Mesendoderm (in vitro differentiated cells): ENCODE measurements at regions not wholly inside any gene's neighbourhood (a gene's known extent, or its start where the extent isn't known, plus 50 kb on each side); places are given as distances from the start of the nearest gene placed in this dataset.

Experiments used
- DNase-seq: peaks from one replicate; pipeline ENCODE4 v3.0.0; 2013
- H2AK5ac ChIP-seq: 2 replicates; pipeline ENCODE4 v1.6.1; 2013; ENCODE audit warnings: low read length, inconsistent platforms
- H2BK120ac ChIP-seq: 2 replicates; pipeline ENCODE4 v1.6.1; 2013; ENCODE audit warnings: low read depth, mild to moderate bottlenecking, low read length, moderate library complexity, mixed read lengths
- H2BK15ac ChIP-seq: replicated peaks from 2 replicates; pipeline ENCODE4 v1.6.1; 2013; ENCODE audit warnings: low read depth, mild to moderate bottlenecking, moderate library complexity
- H2BK5ac ChIP-seq: 2 replicates; pipeline ENCODE4 v1.6.1; 2013; ENCODE audit warnings: low read length, inconsistent platforms
- H3K18ac ChIP-seq: 2 replicates; pipeline ENCODE4 v1.6.1; 2013; ENCODE audit warnings: mild to moderate bottlenecking, low read length, mixed read lengths
- H3K23ac ChIP-seq: one replicate; pipeline ENCODE4 v1.6.1; 2013; ENCODE audit warnings: low read length
- H3K27ac ChIP-seq: 2 replicates; pipeline ENCODE4 v1.5.1; 2013; ENCODE audit warnings: low read depth, mild to moderate bottlenecking, inconsistent platforms, low read length, moderate library complexity
- H3K27me3 ChIP-seq: 2 replicates; pipeline ENCODE4 v1.6.1; 2013; ENCODE audit warnings: low read length, control low read depth, mild to moderate bottlenecking, inconsistent platforms; ENCODE audit not compliant: insufficient read depth, poor library complexity
- H3K36me3 ChIP-seq: 2 replicates; pipeline ENCODE4 v1.6.1; 2013; ENCODE audit warnings: low read length, inconsistent platforms; ENCODE audit not compliant: control insufficient read depth, insufficient read depth
- H3K4ac ChIP-seq: one replicate; pipeline ENCODE4 v1.6.1; 2013; ENCODE audit warnings: low read depth, mild to moderate bottlenecking, low read length, moderate library complexity
- H3K4me1 ChIP-seq: 2 replicates; pipeline ENCODE4 v1.6.1; 2013; ENCODE audit warnings: low read depth, low read length, inconsistent platforms; ENCODE audit not compliant: control insufficient read depth
- H3K4me2 ChIP-seq: 2 replicates; pipeline ENCODE4 v1.6.1; 2013; ENCODE audit warnings: low read length
- H3K4me3 ChIP-seq: 2 replicates; pipeline ENCODE4 v1.5.1; 2013; ENCODE audit warnings: mild to moderate bottlenecking, low read length
- H3K56ac ChIP-seq: one replicate; pipeline ENCODE4 v1.6.1; 2013; ENCODE audit warnings: low read length
- H3K79me1 ChIP-seq: 2 replicates; pipeline ENCODE4 v1.6.1; 2013; ENCODE audit warnings: low read length, inconsistent platforms
- H3K79me2 ChIP-seq: 2 replicates; pipeline ENCODE4 v1.6.1; 2013; ENCODE audit warnings: mild to moderate bottlenecking, low read length; ENCODE audit not compliant: control insufficient read depth, insufficient read depth
- H3K9ac ChIP-seq: 2 replicates; pipeline ENCODE4 v1.6.1; 2013; ENCODE audit warnings: low read length, inconsistent platforms
- H4K5ac ChIP-seq: one replicate; pipeline ENCODE4 v1.6.1; 2013; ENCODE audit warnings: low read length
- H4K8ac ChIP-seq: one replicate; pipeline ENCODE4 v1.6.1; 2013; ENCODE audit warnings: low read depth, mild to moderate bottlenecking, control low read depth, low read length, moderate library complexity
- WGBS: extraction: QIAGEN DNeasy Blood & Tissue Kit; methylation state at CpG from one replicate; pipeline ENCODE4 v1.1.7; 2013; ENCODE audit warnings: low lambda C conversion rate, missing lambda C conversion rate; ENCODE audit not compliant: insufficient coverage; ENCODE audit errors: extremely low coverage; 5-methylcytosine and 5-hydroxymethylcytosine counted together

DNA sequence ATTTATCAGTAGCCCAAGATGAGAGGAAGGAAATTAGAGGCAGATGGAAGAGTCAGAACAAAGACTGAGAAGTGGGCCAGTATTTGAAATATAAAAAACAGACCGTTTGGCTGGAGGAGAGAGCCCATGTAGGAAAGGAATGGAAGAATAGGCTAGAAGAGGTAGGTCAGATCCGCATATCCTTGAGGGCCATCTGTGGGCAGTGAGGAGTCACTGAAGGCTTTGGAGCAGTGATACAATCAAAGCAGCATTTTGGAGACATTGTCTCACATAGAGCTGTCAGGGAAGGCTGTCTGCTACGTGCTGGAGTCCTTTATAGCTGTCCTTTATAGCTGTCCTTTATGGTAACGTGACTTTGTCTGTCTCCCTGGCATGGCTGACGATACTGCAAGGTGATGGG lies 92.0 kb upstream of the VEPH1 start:
- Histone ChIP-seq H3K9ac (no peak overlapping the region), H3K56ac (no peak overlapping the region), H3K23ac (no peak overlapping the region), H3K36me3 (no peaks in the 10 kb centered on the region), H3K4me1 (no peaks in the 10 kb centered on the region), H3K79me1 (no peaks in the 10 kb centered on the region), H2BK5ac (no peak overlapping the region), H3K18ac (no peak overlapping the region), H4K8ac (no peak overlapping the region), H2BK120ac (no peak overlapping the region), H3K4me3 (no peak overlapping the region), H3K79me2 (no peaks in the 10 kb centered on the region), H3K27ac (no peak overlapping the region), H3K4me2 (no peak overlapping the region), H3K27me3 (no peaks in the 10 kb centered on the region), H2BK15ac (no peak overlapping the region), H4K5ac (no peak overlapping the region), H2AK5ac (no peak overlapping the region), H3K4ac (no peak overlapping the region)
- peak; percentile 5 for DNase-seq
- no CpG with 5 or more reads among the region's 5 CpGs for WGBS

DNA sequence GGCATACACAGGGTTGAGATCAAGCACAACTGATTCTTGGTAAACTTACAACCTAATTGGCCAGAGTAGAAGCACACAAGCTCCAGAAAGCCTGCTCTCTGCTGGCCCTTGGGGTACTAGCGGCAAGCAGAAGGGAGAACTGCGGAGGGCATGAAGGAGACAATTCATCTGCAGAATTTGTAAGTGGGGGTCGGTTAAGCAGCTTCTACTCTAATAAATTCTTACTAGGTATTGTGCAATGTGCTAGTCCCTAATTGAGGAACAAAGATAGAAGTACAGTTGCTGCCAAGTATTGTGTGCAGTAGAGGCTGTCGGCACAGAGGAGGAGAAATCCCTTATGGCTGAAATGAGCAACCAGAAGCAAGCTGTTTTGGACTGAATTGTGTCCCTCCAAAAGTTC lies 91.2 kb upstream of the VEPH1 start:
- Histone ChIP-seq H3K9ac (no peak overlapping the region), H3K4me3 (no peak overlapping the region), H3K4me2 (no peak overlapping the region), H2BK5ac (no peak overlapping the region), H3K4ac (no peak overlapping the region), H2BK120ac (no peak overlapping the region), H3K4me1 (no peaks in the 10 kb centered on the region), H2AK5ac (no peak overlapping the region), H4K5ac (no peak overlapping the region), H2BK15ac (no peak overlapping the region), H3K79me1 (no peaks in the 10 kb centered on the region), H4K8ac (no peak overlapping the region), H3K18ac (no peak overlapping the region), H3K27ac (no peak overlapping the region), H3K79me2 (no peaks in the 10 kb centered on the region), H3K27me3 (no peaks in the 10 kb centered on the region), H3K23ac (no peak overlapping the region), H3K36me3 (no peaks in the 10 kb centered on the region), H3K56ac (no peak overlapping the region)
- DNase-seq = peak; percentile 28
- WGBS = no CpG with 5 or more reads among the region's 4 CpGs

DNA sequence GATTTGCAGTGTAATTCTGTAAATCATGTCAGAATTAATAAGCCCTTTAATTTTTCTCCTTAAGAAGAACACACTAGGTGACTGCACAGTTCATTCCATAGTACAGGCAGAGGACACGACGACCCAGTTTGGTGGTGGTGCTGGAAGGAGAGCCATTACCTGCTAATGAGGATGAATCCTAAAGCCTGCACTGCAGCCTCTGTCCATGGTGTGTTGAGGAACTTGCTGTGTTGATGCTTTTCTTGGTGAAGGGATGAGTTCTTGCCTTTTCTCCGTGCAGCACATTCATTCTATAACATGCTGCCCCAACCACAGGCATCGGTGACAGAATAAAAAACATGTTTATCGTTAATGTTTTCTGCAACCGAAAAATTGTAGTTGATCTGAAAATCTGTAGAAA lies 89.6 kb upstream of the VEPH1 start:
- Histone ChIP-seq H2BK15ac (no peak overlapping the region), H3K79me2 (no peaks in the 10 kb centered on the region), H3K23ac (no peak overlapping the region), H3K27me3 (no peaks in the 10 kb centered on the region), H3K4me1 (no peaks in the 10 kb centered on the region), H3K9ac (no peak overlapping the region), H3K79me1 (no peaks in the 10 kb centered on the region), H3K18ac (no peak overlapping the region), H3K36me3 (no peaks in the 10 kb centered on the region), H3K27ac (no peak overlapping the region), H4K5ac (no peak overlapping the region), H3K4me3 (no peak overlapping the region), H4K8ac (no peak overlapping the region), H2AK5ac (no peak overlapping the region), H2BK120ac (no peak overlapping the region), H3K4ac (no peak overlapping the region), H3K4me2 (no peak overlapping the region), H2BK5ac (no peak overlapping the region), H3K56ac (no peak overlapping the region)
- WGBS = no CpG with 5 or more reads among the region's 6 CpGs
- DNase-seq = no peak

DNA sequence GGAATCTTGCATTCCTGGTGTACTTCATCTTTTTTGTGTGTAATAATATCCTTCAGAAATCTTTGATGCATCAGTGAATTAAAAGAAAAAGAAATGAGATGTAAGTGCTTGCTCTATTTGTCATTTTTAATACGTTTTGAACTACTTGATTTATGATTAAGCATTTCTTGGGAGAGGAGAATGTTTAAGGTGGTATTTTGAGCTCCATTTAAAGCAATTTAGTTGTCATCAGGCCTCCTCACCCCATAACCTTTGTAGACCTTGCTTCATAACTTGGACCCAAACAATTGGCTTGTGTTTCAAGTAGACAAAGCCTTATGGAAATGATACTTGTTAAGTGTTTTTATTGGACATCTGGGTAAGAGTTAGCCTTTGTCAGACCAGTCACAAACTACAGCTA lies 87.1 kb upstream of the VEPH1 start:
- Histone ChIP-seq H4K5ac (no peak overlapping the region), H3K79me1 (no peaks in the 10 kb centered on the region), H3K23ac (no peak overlapping the region), H2BK5ac (no peak overlapping the region), H3K56ac (no peak overlapping the region), H3K4ac (no peak overlapping the region), H3K79me2 (no peaks in the 10 kb centered on the region), H2AK5ac (no peak overlapping the region), H3K9ac (no peak overlapping the region), H3K4me2 (no peak overlapping the region), H3K27ac (no peak overlapping the region), H2BK120ac (no peak overlapping the region), H3K4me1 (no peaks in the 10 kb centered on the region), H3K27me3 (no peaks in the 10 kb centered on the region), H3K18ac (no peak overlapping the region), H4K8ac (no peak overlapping the region), H3K4me3 (no peak overlapping the region), H3K36me3 (no peaks in the 10 kb centered on the region), H2BK15ac (no peak overlapping the region)
- WGBS = no CpG with 5 or more reads among the region's 1 CpG
- no peak for DNase-seq

- H2BK120ac ChIP-seq = no peak overlapping the region
Measured at GRCh38 chr3:157589211-157589610, 86.0 kb upstream of the VEPH1 start.

DNA sequence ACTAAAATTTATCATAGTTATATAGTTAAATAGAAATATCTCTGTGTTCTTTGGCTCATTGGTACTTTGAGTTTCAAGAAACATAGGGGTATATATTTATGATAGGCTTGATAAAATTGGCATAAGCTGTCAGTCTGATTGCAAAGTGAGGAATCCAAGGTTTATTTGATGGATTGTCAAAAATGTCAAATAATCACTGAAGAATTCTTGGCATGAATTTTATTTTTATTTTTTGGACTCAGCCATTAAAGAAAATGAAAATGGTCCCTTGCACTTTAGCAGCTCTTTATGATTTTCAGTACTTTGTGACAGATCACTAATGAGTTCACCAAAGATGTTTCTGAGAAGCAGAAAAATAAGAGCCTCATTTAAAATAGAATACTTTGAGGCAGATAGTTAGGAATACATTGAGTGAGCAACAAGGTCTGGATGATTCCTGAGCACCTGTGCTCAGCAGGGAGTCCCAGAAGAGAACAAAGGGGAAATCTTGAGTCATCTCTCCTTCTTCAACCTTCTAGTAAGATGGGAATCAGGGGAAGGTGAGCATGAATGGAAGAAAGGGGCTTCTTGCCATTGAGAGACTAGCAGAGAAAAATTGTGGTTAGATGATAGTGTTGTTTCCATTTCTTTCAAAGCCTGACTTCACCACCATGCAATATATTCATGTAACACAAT lies 85.3 kb upstream of the VEPH1 start:
- H4K8ac ChIP-seq = no peak overlapping the region
- no peak overlapping the region for H3K56ac ChIP-seq
- H2BK5ac ChIP-seq = no peak overlapping the region
- H3K18ac ChIP-seq = no peak overlapping the region
- no peaks in the 10 kb centered on the region for H3K79me2 ChIP-seq
- no peak overlapping the region for H3K4ac ChIP-seq
- no peak overlapping the region for H3K23ac ChIP-seq
- peak; percentile 47 for DNase-seq
- no peaks in the 10 kb centered on the region for H3K4me1 ChIP-seq
- no peak overlapping the region for H3K4me2 ChIP-seq
- no peaks in the 10 kb centered on the region for H3K36me3 ChIP-seq
- no peak overlapping the region for H3K4me3 ChIP-seq
- no peak overlapping the region for H3K27ac ChIP-seq
- H3K79me1 ChIP-seq = no peaks in the 10 kb centered on the region
- no peak overlapping the region for H2AK5ac ChIP-seq
- H2BK15ac ChIP-seq = no peak overlapping the region
- H3K27me3 ChIP-seq = no peaks in the 10 kb centered on the region
- no peak overlapping the region for H2BK120ac ChIP-seq
- no peak overlapping the region for H3K9ac ChIP-seq
- no peak overlapping the region for H4K5ac ChIP-seq

More at GRCh38 chr3:157589211-157589610, 86.0 kb upstream of the VEPH1 start:
- Histone ChIP-seq H3K4me1 (no peaks in the 10 kb centered on the region), H2AK5ac (no peak overlapping the region), H3K23ac (no peak overlapping the region), H3K36me3 (no peaks in the 10 kb centered on the region), H3K4me3 (no peak overlapping the region), H3K4me2 (no peak overlapping the region), H3K9ac (no peak overlapping the region), H2BK15ac (no peak overlapping the region), H3K4ac (no peak overlapping the region), H3K56ac (no peak overlapping the region), H4K5ac (no peak overlapping the region), H2BK5ac (no peak overlapping the region), H3K27ac (no peak overlapping the region), H3K27me3 (no peaks in the 10 kb centered on the region), H3K79me2 (no peaks in the 10 kb centered on the region), H3K18ac (no peak overlapping the region), H4K8ac (no peak overlapping the region), H3K79me1 (no peaks in the 10 kb centered on the region)
- DNase-seq = no peak
- WGBS = no CpG with 5 or more reads among the region's 2 CpGs
